ENCODE measurements at regions not wholly inside any gene's neighbourhood (a gene's known extent, or its start where the extent isn't known, plus 50 kb on each side); places are given as distances from the start of the nearest gene placed in this dataset.

DNA sequence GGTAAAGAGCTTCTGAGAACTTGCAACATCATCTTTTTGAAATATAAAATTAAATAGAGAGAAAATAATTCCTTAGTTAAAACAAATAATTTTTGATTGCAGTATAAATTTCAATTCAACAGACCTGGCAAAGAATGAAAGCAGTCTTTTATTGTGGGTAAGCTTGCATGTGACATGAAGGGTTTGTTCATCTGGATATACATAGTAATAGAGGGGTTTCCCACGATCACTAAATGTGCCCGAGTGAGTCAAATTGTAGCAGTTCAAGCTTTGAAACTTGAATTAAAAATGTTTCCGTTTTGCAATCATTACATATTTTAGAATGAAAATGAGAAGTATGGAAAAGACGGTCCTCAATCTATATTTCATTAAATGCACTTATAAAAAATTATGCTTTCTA, 658.4 kb upstream of the MBL2 start:
- no peaks in the 10 kb centered on the region for H3K27me3 ChIP-seq
- 91 to 94% methylated on average over 4 of the region's 4 CpGs for WGBS, 2 donors
- TF ChIP-seq POLR2A (IDR thresholded peaks at IDR 0.05), result no peak
- TF ChIP-seq, protein P1, sequence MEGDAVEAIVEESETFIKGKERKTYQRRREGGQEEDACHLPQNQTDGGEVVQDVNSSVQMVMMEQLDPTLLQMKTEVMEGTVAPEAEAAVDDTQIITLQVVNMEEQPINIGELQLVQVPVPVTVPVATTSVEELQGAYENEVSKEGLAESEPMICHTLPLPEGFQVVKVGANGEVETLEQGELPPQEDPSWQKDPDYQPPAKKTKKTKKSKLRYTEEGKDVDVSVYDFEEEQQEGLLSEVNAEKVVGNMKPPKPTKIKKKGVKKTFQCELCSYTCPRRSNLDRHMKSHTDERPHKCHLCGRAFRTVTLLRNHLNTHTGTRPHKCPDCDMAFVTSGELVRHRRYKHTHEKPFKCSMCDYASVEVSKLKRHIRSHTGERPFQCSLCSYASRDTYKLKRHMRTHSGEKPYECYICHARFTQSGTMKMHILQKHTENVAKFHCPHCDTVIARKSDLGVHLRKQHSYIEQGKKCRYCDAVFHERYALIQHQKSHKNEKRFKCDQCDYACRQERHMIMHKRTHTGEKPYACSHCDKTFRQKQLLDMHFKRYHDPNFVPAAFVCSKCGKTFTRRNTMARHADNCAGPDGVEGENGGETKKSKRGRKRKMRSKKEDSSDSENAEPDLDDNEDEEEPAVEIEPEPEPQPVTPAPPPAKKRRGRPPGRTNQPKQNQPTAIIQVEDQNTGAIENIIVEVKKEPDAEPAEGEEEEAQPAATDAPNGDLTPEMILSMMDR (IDR thresholded peaks at IDR 0.05), result no peak

DNA sequence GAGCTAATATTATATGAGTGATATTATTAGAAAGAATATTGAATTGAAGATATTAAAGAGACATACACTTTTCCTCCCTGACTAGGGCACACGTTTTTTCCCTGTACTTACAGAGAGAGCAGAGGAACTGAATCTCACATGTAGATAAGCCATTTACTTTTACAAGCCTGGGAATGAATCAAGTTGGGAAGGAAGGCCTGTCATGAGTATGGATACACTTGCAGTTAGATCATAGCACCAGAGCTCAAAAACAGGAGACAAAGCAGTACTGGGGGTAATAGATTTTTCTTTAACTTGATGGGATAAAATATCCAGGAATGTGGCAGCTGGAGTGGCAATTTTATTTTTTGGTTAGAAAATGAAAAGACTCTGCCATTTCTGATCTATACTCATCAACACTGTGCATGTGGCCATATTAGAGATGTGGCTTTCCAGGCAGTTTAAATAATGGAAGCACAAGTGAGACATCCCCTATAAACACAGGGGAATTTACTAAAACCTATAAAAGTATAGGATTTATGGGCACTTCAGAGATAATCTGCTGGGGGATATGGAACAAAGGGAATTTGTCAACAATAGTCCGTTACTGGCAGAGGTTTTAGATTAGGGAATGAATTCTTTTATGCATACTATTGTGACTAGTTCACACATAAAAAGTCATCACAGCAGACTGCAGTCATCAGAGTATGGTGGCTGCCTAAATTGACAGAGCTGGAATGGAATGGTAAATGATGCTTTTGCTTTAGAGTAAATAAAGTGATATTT, 657.7 kb upstream of the MBL2 start:
- WGBS, 2 donors, result 67 to 78% methylated on average over 2 of the region's 2 CpGs
- intact Hi-C loops (cut with DNase I), result no loop called here
- no peaks in the 10 kb centered on the region for H3K9me3 ChIP-seq
- H3K4me1 ChIP-seq, result peaks cover 0 to 5% of the 10 kb centered on the region in 2 donors
- no peak for DNase-seq
- no peak overlapping the region for H3K27ac ChIP-seq
- TF ChIP-seq POLR2A (IDR thresholded peaks at IDR 0.05), result no peak
- TF ChIP-seq, protein P1 (IDR thresholded peaks at IDR 0.05), result no peak
- no peaks in the 10 kb centered on the region for H3K36me3 ChIP-seq
- H3K27me3 ChIP-seq, result no peaks in the 10 kb centered on the region
- no peak overlapping the region for H3K4me3 ChIP-seq (replicated peaks in 1 of 3)

More for the DNA sequence above, 658.4 kb upstream of the MBL2 start:
- Histone ChIP-seq H3K36me3 (no peaks in the 10 kb centered on the region), H3K9me3 (no peaks in the 10 kb centered on the region), H3K27ac (no peak overlapping the region), H3K4me1 (peaks cover 0 to 5% of the 10 kb centered on the region in 2 donors), H3K4me3 (replicated peaks in 1 of 3) (no peak overlapping the region)
- DNase-seq, result no peak
- intact Hi-C loops (cut with DNase I), result no loop called here

DNA sequence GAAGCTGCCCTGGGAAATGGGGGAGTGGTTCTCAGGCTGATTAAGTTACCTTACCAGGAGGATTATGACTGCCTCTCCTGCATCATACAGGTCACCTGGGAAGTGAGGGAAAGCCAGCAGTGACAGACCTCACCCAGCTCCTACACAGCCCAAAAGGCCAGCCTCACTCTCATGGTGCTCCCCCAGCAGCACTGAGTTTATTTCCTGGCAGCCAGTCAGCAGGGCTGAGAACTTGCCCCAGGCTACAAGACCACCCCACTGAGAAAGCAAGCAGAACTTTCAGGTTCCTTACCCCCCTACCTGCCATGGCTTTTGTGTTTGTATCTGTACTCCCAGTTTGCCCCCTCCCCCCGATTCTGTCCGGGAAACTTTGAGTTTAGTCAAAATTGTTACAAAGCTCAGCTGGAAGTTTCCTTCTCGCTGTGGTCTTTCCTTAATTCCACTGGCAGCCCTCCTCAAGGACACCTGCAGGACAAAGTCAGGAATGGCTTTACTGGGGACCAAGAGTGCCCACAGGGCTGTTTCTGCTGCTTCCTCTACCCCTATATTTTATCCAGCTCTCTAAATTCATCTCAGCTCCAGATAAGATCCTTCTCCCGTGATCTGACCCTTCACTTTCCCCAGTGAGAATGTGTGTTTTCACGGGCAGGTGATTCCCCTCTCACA, 649.8 kb upstream of the MBL2 start:
- 65 to 68% methylated on average over 5 of the region's 5 CpGs for WGBS, 2 donors
- Histone ChIP-seq H3K9me3 (no peaks in the 10 kb centered on the region), H3K27me3 (no peaks in the 10 kb centered on the region), H3K4me3 (replicated peaks in 1 of 3) (no peak overlapping the region), H3K4me1 (no peaks in the 10 kb centered on the region), H3K36me3 (no peaks in the 10 kb centered on the region), H3K27ac (no peak overlapping the region)
- TF ChIP-seq, protein P1 (IDR thresholded peaks at IDR 0.05), result no peak
- TF ChIP-seq POLR2A (IDR thresholded peaks at IDR 0.05), result no peak
- DNase-seq, result no peak
- intact Hi-C loops (cut with DNase I), result no loop called here

DNA sequence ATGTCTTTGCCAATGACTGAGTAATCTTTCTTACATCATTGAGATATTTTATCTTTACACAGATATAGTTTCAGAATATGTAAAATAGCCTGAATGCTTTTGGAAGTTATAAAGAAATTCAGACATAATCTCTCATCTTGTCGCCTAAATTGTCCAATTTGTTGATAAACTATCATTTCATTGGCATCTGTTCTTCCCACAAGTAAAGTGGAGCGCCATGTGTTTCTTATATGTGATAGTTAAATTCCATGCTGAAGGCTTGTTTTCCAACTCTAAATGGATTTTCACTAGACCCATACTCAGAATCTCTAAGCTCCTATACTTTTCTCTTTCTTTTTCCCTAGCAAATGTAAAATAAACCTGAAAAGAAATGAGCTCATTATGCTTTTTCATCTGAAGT, 640.1 kb upstream of the MBL2 start:
- 90 to 95% methylated on average over 2 of the region's 2 CpGs for WGBS, 2 donors
- intact Hi-C loops (cut with DNase I), result no loop called here

More for the DNA sequence above, 640.1 kb upstream of the MBL2 start:
- no peaks in the 10 kb centered on the region for H3K4me1 ChIP-seq
- DNase-seq, result no peak
- H3K4me3 ChIP-seq (replicated peaks in 1 of 3), result no peak overlapping the region
- no peaks in the 10 kb centered on the region for H3K36me3 ChIP-seq
- H3K27me3 ChIP-seq, result no peaks in the 10 kb centered on the region
- no peak overlapping the region for H3K27ac ChIP-seq
- TF ChIP-seq, protein P1 (IDR thresholded peaks at IDR 0.05), result no peak
- no peak for TF ChIP-seq POLR2A (IDR thresholded peaks at IDR 0.05)
- no peaks in the 10 kb centered on the region for H3K9me3 ChIP-seq

Measured in thyroid gland (tissue), 4 donors.